T47D (cell line): ENCODE measurements at regions not wholly inside any gene's neighbourhood (a gene's known extent, or its start where the extent isn't known, plus 50 kb on each side); places are given as distances from the start of the nearest gene placed in this dataset.
A peak's percentile ranks its signal among the peaks of the same experiment; 100 is the strongest.
"Not testable (repeated sequence)": the region's sequence is repeated elsewhere in the genome, so short reads cannot be mapped to it uniquely, and the experiment has no call there.

Source experiments
- DNase-seq, 2 experiments: peaks; one replicate each; pipeline versions ENCODE4 v3.0.0 to v3.0.0-alpha.2; 2011 to 2012; ENCODE audit warnings: low read depth in 1 of 2, low spot score in 1 of 2
- JUND ChIP-seq: IDR thresholded peaks from 2 replicates; pipeline ENCODE4 v1.6.1; 2012; ENCODE audit warnings: low read depth
- in situ Hi-C: cut with HindIII; loops from 2 replicates; pipeline ENCODE4 v1.10.0; 2016; ENCODE audit warnings: low sequenced_read_pairs, low pct_unique_long_range_greater_than_20kb

DNA sequence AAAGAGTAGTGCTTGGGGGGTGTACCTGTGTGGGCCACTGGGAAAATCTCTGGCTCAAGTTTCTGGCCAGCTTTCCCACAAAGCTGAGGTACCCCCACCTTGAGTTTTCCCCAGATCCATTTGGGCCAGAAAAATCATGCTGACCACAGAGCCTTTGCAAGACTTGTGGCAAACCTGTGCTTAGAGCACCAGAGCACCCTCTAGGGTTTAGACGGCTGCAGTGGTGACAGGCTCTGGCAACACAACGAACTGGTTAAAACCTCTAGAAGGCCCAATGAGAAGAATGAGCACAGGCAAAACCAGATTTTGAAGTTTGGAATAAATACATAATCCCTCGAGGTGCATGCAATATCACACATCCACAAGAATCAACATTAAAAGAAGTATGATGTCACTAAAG lies 290.7 kb upstream of the FOLH1 start:
- no peak for DNase-seq
- no peak for TF ChIP-seq JUND
- in situ Hi-C loops, result no loop called here

GRCh38 chr11:49505231-49505630 lies 296.8 kb upstream of the FOLH1 start:
- in situ Hi-C loops, result no loop called here
- no peak for TF ChIP-seq JUND
- DNase-seq, result no peak

DNA sequence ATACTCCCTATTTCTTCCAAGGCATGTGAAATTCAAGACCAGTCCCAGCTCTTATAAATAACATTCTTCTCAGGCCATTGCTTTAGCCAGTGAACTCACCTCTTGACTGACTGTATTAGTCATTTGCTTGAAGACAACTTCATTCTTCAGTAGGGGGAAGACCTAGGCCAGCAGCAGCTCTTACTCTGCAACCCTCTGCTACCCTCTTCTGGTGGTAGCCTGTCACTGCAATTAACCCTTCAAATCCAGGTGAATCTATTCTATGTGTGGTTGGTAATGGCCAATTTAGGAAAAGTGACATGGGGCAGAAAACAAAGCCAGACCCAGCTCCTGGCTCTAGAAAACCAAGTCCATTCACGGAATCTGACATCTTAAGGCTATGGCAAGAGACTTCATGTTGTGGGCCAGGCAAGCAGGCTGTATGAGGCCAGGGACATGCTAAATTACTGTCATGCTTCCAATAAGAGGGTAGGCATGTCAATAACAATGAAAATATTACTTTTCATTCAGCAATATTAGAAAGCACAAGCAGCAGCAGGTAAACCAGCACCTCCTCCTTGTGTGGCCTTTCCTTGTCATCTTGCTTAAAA lies 317.9 kb upstream of the FOLH1 start:
- in situ Hi-C loops, result not testable (repeated sequence)
- DNase-seq, result peak; percentile 2 to 68

- DNase-seq, result no peak
- in situ Hi-C loops, result no loop called here
- no peak for TF ChIP-seq JUND
Measured at GRCh38 chr11:49533204-49533603, 324.8 kb upstream of the FOLH1 start.

- DNase-seq, in situ Hi-C loops: not testable (repeated sequence)
Measured at GRCh38 chr11:49538927-49539326, 330.5 kb upstream of the FOLH1 start.

- in situ Hi-C loops, DNase-seq: not testable (repeated sequence)
Measured at GRCh38 chr11:49558261-49558847, 350.0 kb upstream of the FOLH1 start.

DNA sequence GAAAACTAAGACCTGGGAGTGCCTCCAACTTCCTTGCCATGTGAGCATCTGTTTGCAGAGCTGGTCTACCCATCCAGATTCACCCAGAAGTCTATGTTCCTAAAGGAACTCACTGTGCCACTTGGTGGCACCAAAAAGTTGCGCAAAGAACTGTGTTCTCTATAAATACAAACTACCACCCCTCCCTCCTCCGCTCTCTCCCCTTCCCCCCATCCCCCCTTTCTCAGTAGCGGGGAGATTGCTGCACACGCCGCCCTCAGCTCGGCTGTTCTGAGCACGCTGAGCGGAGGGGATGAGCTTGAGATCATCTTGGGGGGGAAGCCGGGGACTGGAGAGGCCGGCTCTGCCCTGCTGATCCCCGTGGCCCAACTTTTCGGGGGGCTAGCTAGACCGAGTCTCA lies 352.2 kb upstream of the FOLH1 start:
- in situ Hi-C loops, result not testable (repeated sequence)

GRCh38 chr11:49561240-49561880 lies 353.0 kb upstream of the FOLH1 start:
- in situ Hi-C loops, result not testable (repeated sequence)
- peak in 1 of 2 experiments; percentile 10 for DNase-seq

More for the DNA sequence above, 352.2 kb upstream of the FOLH1 start:
- DNase-seq, result peak in 1 of 2 experiments; percentile 35

DNA sequence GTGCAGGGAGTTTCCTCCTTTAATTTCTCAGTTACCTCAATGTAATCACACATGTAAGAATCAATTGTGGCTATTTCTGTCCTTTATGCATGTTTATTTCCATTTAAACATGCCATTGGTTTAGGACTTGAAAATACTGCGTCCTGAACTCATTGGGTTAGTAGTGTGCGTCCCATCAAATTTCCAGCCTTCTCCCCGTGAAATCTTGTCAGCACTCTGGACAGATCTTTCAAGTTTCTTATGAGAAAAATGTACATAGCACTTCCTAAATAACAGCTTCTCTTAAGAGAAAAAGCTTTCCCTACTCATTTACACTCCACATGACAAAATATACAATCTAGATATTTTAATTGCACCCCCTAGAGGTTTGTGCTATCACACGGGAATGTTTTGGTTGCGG lies 353.9 kb upstream of the FOLH1 start:
- in situ Hi-C loops, result not testable (repeated sequence)

DNA sequence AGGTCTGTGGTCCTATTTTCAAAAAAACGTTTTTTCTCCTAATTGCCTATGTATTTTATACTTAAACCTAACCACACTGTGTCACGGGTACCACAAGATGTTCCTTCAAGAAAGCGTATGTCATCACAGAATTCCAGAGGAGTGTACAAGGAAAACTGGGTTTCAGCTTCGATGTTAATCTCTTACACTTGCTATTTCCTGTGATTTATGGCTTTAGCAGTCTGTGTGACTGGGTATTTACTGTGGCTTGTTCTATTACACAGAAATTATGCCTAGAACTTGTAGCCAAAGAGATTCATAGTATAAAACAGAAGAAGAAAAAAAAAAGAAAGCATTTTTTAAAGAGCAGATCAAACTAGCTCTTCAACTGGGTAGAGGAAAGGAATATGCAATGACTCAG lies 371.1 kb upstream of the FOLH1 start:
- DNase-seq, in situ Hi-C loops: not testable (repeated sequence)

More for the DNA sequence above, 353.9 kb upstream of the FOLH1 start:
- peak in 1 of 2 experiments; percentile 59 for DNase-seq

DNA sequence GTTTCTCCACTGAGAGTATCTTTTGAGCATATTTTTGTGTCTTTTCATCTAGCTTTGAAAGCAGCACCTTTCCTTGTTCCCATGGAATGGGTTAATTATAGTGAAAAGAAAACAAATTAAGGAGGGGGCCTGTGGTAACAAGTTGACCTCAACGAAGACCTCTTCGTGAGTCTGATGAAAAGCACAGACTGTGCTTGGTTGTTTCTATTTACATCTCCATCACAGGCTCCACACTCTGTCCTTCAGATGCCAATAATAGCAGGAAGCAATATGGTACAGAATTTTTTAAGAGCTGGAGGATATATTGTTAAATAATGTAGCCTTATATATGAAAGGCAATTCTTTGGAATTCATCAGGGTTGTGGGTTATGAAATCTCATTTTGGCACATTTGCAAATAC lies 366.7 kb upstream of the OR4C13 start:
- in situ Hi-C loops, DNase-seq: not testable (repeated sequence)

DNA sequence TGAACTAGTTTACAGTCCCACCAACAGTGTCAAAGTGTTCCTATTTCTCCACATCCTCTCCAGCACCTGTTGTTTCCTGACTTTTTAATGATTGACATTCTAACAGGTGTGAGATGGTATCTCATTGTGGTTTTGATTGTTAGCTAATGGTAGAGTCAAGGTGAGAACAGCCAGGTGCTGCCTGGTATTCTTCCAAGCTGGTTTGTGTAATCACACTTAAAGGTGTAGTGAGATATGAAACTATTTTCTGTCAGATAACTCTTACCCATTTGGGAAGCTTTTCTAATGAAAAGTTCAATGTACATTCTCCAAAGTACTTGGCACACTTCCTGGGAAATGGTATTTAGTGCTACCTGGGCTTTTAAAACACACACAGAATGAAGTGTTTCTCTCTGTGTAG lies 343.3 kb upstream of the OR4C13 start:
- in situ Hi-C loops, result not testable (repeated sequence)
- DNase-seq, result peak in 1 of 2 experiments; percentile 17

- DNase-seq, in situ Hi-C loops: not testable (repeated sequence)
Measured at GRCh38 chr11:49623872-49624271, 328.3 kb upstream of the OR4C13 start.

DNA sequence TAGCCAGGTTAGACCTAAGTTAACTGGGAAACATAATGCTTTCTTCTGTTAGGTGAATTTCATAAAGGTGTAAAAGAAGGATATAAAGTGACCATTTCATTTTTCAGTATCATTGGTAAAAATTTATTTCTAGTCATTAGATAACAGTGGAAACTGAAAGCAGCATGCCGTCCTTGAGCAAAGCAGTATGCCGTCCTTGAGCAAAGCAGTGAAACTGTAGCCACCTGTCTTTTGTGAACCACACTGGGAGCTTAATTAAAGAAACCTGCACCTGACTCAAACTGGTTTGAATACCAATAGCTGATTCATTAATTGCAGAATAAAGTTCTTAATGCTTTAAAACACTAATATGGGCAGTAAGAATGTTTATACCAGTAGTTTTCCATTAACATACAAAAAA lies 281.5 kb upstream of the OR4C13 start:
- in situ Hi-C loops, DNase-seq: not testable (repeated sequence)

DNA sequence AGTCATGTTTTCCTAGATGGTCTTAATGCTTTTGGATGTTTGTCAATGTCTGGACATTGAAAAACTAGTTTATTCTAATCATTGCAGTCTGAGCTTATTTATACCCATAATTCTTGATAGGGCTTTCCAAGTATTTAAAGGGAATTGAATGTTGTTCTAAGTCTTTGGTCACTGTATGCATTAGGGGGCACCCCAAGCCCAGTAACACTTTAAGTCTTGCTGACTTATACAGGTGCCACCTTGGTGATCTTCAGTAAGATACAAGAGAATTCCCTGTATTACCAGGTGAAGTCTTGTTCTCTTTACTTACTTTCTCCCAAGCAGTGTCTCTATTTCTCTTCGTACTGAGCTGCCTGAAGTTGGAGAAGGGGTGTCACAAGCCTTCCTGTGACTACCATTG lies 250.1 kb upstream of the OR4C13 start:
- DNase-seq, result peak in 1 of 2 experiments; percentile 55
- in situ Hi-C loops, result not testable (repeated sequence)

DNA sequence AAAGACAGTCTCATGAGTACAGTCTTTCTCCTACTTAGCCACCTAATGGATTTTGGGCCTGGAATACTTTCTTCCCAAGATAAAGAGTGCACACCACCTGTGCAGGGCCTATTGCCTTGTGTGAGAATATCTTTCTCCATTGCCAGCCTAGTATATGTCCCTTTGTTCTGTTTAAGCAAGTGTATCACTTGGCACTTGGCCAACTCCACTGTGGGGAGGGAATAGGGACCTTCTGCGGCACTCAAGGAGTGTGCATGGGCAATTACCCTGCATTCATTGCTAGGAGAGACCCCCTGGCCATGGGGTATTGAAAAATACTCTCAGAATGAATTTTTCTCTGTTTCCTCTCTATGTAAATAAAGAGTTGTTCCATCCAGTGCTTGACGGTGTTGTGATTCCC lies 201.7 kb upstream of the OR4C13 start:
- in situ Hi-C loops, DNase-seq: not testable (repeated sequence)

- DNase-seq, in situ Hi-C loops: not testable (repeated sequence)
Measured at GRCh38 chr11:49750960-49751359, 201.2 kb upstream of the OR4C13 start.

DNA sequence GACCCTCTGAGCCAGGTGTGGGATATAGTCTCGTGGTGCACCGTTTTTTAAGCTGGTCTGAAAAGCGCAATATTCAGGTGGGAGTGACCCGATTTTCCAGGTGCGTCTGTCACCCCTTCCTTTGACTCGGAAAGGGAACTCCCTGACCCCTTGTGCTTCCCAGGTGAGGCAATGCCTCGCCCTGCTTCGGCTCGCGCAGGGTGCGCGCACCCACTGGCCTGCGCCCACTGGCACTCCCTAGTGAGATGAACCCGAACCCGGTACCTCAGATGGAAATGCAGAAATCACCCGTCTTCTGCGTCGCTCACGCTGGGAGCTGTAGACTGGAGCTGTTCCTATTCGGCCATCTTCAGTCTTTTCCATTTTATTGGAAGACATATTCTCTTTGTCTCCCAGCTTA lies 171.4 kb upstream of the OR4C13 start:
- peak in 1 of 2 experiments; percentile 13 for DNase-seq
- in situ Hi-C loops, result not testable (repeated sequence)

- DNase-seq, in situ Hi-C loops: not testable (repeated sequence)
Measured at GRCh38 chr11:49782000-49782399, 170.2 kb upstream of the OR4C13 start.
